ENCODE measurements at regions not wholly inside any gene's neighbourhood (a gene's known extent, or its start where the extent isn't known, plus 50 kb on each side); places are given as distances from the start of the nearest gene placed in this dataset.
"Not testable (repeated sequence)": the region's sequence is repeated elsewhere in the genome, so short reads cannot be mapped to it uniquely, and the experiment has no call there.

- DNase-seq (ENCODE audit: low read depth, low spot score); in situ Hi-C loops (cut with HindIII; ENCODE audit: low pct_unique_long_range_greater_than_20kb, low sequenced_read_pairs): not testable (repeated sequence)
Observed at GRCh38 chr20:25978450-25979190, 282.0 kb upstream of the ZNF337 start.

GRCh38 chr20:25975816-25976215 is 279.2 kb upstream of the ZNF337 start:
- DNase-seq (ENCODE audit: low read depth, low spot score): peak; percentile 3
- in situ Hi-C loops (cut with HindIII; ENCODE audit: low pct_unique_long_range_greater_than_20kb, low sequenced_read_pairs): not testable (repeated sequence)

- in situ Hi-C loops (cut with HindIII; ENCODE audit: low pct_unique_long_range_greater_than_20kb, low sequenced_read_pairs); DNase-seq (ENCODE audit: low read depth, low spot score): not testable (repeated sequence)
Observed at GRCh38 chr20:25965203-25965602, 268.6 kb upstream of the ZNF337 start.

GRCh38 chr20:25953876-25954275 is 257.2 kb upstream of the ZNF337 start:
- in situ Hi-C loops (cut with HindIII; ENCODE audit: low pct_unique_long_range_greater_than_20kb, low sequenced_read_pairs); DNase-seq (ENCODE audit: low read depth, low spot score): not testable (repeated sequence)

- in situ Hi-C loops (cut with HindIII; ENCODE audit: low pct_unique_long_range_greater_than_20kb, low sequenced_read_pairs): not testable (repeated sequence)
Observed at GRCh38 chr20:25935230-25935629, 238.6 kb upstream of the ZNF337 start.

GRCh38 chr20:25932806-25933205 is 236.2 kb upstream of the ZNF337 start:
- in situ Hi-C loops (cut with HindIII; ENCODE audit: low pct_unique_long_range_greater_than_20kb, low sequenced_read_pairs); DNase-seq (ENCODE audit: low read depth, low spot score): not testable (repeated sequence)

More at GRCh38 chr20:25935230-25935629, 238.6 kb upstream of the ZNF337 start:
- not testable (repeated sequence) for DNase-seq (ENCODE audit: low read depth, low spot score)

GRCh38 chr20:25932170-25932569 is 235.5 kb upstream of the ZNF337 start:
- peak; percentile 13 for DNase-seq (ENCODE audit: low read depth, low spot score)
- in situ Hi-C loops (cut with HindIII; ENCODE audit: low pct_unique_long_range_greater_than_20kb, low sequenced_read_pairs): not testable (repeated sequence)

- in situ Hi-C loops (cut with HindIII; ENCODE audit: low pct_unique_long_range_greater_than_20kb, low sequenced_read_pairs): not testable (repeated sequence)
- DNase-seq (ENCODE audit: low read depth, low spot score): peak; percentile 23
Observed at GRCh38 chr20:25902321-25902720, 205.7 kb upstream of the ZNF337 start.

- DNase-seq (ENCODE audit: low read depth, low spot score); in situ Hi-C loops (cut with HindIII; ENCODE audit: low pct_unique_long_range_greater_than_20kb, low sequenced_read_pairs): not testable (repeated sequence)
Observed at GRCh38 chr20:25898663-25899062, 202.0 kb upstream of the ZNF337 start.

- DNase-seq (ENCODE audit: low read depth, low spot score); in situ Hi-C loops (cut with HindIII; ENCODE audit: low pct_unique_long_range_greater_than_20kb, low sequenced_read_pairs): not testable (repeated sequence)
Observed at GRCh38 chr20:25879096-25879495, 182.4 kb upstream of the ZNF337 start.

- in situ Hi-C loops (cut with HindIII; ENCODE audit: low pct_unique_long_range_greater_than_20kb, low sequenced_read_pairs): not testable (repeated sequence)
Observed at GRCh38 chr20:25868650-25868979, 172.0 kb upstream of the ZNF337 start.

GRCh38 chr20:25867776-25868649 is 171.4 kb upstream of the ZNF337 start:
- DNase-seq (ENCODE audit: low read depth, low spot score): peak; percentile 83
- in situ Hi-C loops (cut with HindIII; ENCODE audit: low pct_unique_long_range_greater_than_20kb, low sequenced_read_pairs): no loop called here

More at GRCh38 chr20:25868650-25868979, 172.0 kb upstream of the ZNF337 start:
- DNase-seq (ENCODE audit: low read depth, low spot score): not testable (repeated sequence)

GRCh38 chr20:25867015-25867775 is 170.5 kb upstream of the ZNF337 start:
- in situ Hi-C loops (cut with HindIII; ENCODE audit: low pct_unique_long_range_greater_than_20kb, low sequenced_read_pairs): not testable (repeated sequence)

GRCh38 chr20:25865715-25866656 is 169.3 kb upstream of the ZNF337 start:
- DNase-seq (ENCODE audit: low read depth, low spot score): peak; percentile 66
- in situ Hi-C loops (cut with HindIII; ENCODE audit: low pct_unique_long_range_greater_than_20kb, low sequenced_read_pairs): no loop called here

More at GRCh38 chr20:25867015-25867775, 170.5 kb upstream of the ZNF337 start:
- DNase-seq (ENCODE audit: low read depth, low spot score): not testable (repeated sequence)

GRCh38 chr20:25864963-25865714 is 168.5 kb upstream of the ZNF337 start:
- in situ Hi-C loops (cut with HindIII; ENCODE audit: low pct_unique_long_range_greater_than_20kb, low sequenced_read_pairs); DNase-seq (ENCODE audit: low read depth, low spot score): not testable (repeated sequence)

GRCh38 chr20:25864326-25864962 is 167.8 kb upstream of the ZNF337 start:
- in situ Hi-C loops (cut with HindIII; ENCODE audit: low pct_unique_long_range_greater_than_20kb, low sequenced_read_pairs): no loop called here
- no peak for DNase-seq (ENCODE audit: low read depth, low spot score)

All from SK-MEL-5 (cell line).